Esophagus squamous epithelium (tissue), 5 donors: ENCODE measurements at regions not wholly inside any gene's neighbourhood (a gene's known extent, or its start where the extent isn't known, plus 50 kb on each side); places are given as distances from the start of the nearest gene placed in this dataset.

Experiments
- DNase-seq: peaks from one replicate; lab custom pipeline; 2025; lab: John Stamatoyannopoulos, UW
- H3K27ac ChIP-seq, 4 donors: fragments of 200-600 bp; sonication (generic); one replicate each; pipeline ENCODE4 v1.5.1; 2016 to 2019; ENCODE audit warnings: mild to moderate bottlenecking in 1 of 4
- H3K27me3 ChIP-seq, 4 donors: fragments of 200-600 bp; sonication (generic); 1 replicate in 3 of 4; 2 replicates in 1 of 4; pipeline versions ENCODE4 v1.5.1 to v1.6.0; 2017 to 2021; ENCODE audit warnings: antibody characterized with exemption in 1 of 4
- H3K36me3 ChIP-seq, 3 donors: fragments of 200-600 bp; sonication (generic); one replicate each; pipeline ENCODE4 v1.5.1; 2016 to 2019
- H3K4me1 ChIP-seq, 3 donors: fragments of 200-600 bp; sonication (generic); one replicate each; pipeline ENCODE4 v1.5.1; 2017 to 2019
- H3K4me3 ChIP-seq, 4 donors: fragments of 200-600 bp; sonication (generic); 1 replicate in 3 of 4; 2 replicates in 1 of 4; pipeline ENCODE4 v1.5.1; 2016 to 2019; ENCODE audit warnings: mild to moderate bottlenecking in 2 of 4, moderate library complexity in 1 of 4
- H3K9me3 ChIP-seq, 3 donors: fragments of 200-600 bp; sonication (generic); one replicate each; pipeline ENCODE4 v1.5.1; 2016 to 2019
- POLR2A ChIP-seq, 4 donors: fragments of 450-650 bp; IDR thresholded peaks; one replicate each; pipeline ENCODE4 v1.6.1; 2017; ENCODE audit warnings: antibody characterized with exemption in 4 of 4, mild to moderate bottlenecking in 4 of 4, moderate library complexity in 3 of 4
- WGBS, 2 donors: methylation state at CpG; one replicate each; pipeline ENCODE4 v1.1.5; 2018; 5-methylcytosine and 5-hydroxymethylcytosine counted together
- intact Hi-C: fragments of 100-400 bp; cut with DNase I; formaldehyde crosslinking; loops from one replicate; pipeline ENCODE4 v1.15.0; 2022
- TF ChIP-seq, protein P1 (sequence below), 6 experiments: fragments of 450-650 bp in 4 of 6; fragments of 200-600 bp in 2 of 6; sonication (generic) in 2 of 6; IDR thresholded peaks; one replicate each; pipeline ENCODE4 v1.5.1; 2016 to 2019; ENCODE audit warnings: antibody characterized with exemption in 6 of 6, mild to moderate bottlenecking in 4 of 6, moderate library complexity in 4 of 6
- donor health status: DM: yes; HTN: yes; CAD: no.

DNA sequence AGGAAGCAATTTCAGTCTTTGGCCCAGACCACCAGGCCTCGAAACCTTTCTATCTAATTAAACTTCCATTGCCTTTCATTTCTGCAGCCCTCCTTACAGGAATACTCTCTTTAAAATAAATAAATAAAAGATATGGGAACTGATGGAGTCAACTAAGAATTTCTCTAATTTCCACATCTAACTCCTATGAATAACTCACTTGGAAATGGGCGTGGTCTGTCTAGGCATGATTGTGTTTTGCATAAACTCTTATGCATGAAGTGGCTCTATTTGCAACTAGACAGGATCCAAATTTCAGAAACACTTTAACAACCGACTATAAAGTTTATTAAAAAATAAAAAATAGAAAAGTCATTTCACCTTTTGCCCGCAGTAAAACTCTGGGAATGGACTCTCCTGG, 199.5 kb downstream of the ADSS2 start:
- H3K4me1 ChIP-seq = peaks cover 0 to 21% (median 0%) of the 10 kb centered on the region in 3 donors
- no peaks in the 10 kb centered on the region for H3K9me3 ChIP-seq
- DNase-seq = no peak
- H3K4me3 ChIP-seq = no peak overlapping the region
- WGBS, 2 donors = 75 to 88% methylated on average over 4 of the region's 4 CpGs
- no peak for TF ChIP-seq POLR2A (IDR thresholded peaks at IDR 0.05)
- TF ChIP-seq, protein P1, sequence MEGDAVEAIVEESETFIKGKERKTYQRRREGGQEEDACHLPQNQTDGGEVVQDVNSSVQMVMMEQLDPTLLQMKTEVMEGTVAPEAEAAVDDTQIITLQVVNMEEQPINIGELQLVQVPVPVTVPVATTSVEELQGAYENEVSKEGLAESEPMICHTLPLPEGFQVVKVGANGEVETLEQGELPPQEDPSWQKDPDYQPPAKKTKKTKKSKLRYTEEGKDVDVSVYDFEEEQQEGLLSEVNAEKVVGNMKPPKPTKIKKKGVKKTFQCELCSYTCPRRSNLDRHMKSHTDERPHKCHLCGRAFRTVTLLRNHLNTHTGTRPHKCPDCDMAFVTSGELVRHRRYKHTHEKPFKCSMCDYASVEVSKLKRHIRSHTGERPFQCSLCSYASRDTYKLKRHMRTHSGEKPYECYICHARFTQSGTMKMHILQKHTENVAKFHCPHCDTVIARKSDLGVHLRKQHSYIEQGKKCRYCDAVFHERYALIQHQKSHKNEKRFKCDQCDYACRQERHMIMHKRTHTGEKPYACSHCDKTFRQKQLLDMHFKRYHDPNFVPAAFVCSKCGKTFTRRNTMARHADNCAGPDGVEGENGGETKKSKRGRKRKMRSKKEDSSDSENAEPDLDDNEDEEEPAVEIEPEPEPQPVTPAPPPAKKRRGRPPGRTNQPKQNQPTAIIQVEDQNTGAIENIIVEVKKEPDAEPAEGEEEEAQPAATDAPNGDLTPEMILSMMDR (IDR thresholded peaks at IDR 0.05) = no peak
- H3K27me3 ChIP-seq = no peaks in the 10 kb centered on the region
- intact Hi-C loops = no loop called here
- no peaks in the 10 kb centered on the region for H3K36me3 ChIP-seq
- no peak overlapping the region for H3K27ac ChIP-seq

DNA sequence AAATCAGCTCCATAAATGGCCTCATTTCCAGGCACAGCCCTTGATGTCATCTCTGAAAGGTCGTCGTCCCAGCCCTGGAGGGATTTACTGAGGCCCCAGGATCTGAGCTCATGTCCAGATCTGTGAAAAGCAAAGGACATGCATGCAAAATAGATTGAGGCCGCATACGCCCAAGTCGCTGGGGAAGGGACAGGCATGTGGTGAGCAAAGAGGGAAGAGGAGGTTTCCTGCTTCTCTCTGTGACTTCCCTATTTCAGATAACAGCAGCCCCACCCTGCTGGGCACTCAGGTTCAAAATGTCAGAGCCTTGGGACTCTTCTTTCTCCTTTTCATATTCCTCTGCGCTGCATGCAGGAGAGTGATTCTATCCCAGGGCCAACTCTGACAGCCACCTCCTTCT, 197.2 kb downstream of the ADSS2 start:
- Histone ChIP-seq H3K27me3 (peaks cover 0 to 7% (median 0%) of the 10 kb centered on the region in 4 donors), H3K4me3 (no peak overlapping the region), H3K36me3 (no peaks in the 10 kb centered on the region), H3K9me3 (no peaks in the 10 kb centered on the region), H3K27ac (no peak overlapping the region), H3K4me1 (peaks cover 0 to 6% (median 0%) of the 10 kb centered on the region in 3 donors)
- no peak for DNase-seq
- no peak for TF ChIP-seq POLR2A (IDR thresholded peaks at IDR 0.05)
- TF ChIP-seq, protein P1 (IDR thresholded peaks at IDR 0.05) = no peak
- intact Hi-C loops = no loop called here
- WGBS, 2 donors = 57 to 66% methylated on average over 6 of the region's 6 CpGs

DNA sequence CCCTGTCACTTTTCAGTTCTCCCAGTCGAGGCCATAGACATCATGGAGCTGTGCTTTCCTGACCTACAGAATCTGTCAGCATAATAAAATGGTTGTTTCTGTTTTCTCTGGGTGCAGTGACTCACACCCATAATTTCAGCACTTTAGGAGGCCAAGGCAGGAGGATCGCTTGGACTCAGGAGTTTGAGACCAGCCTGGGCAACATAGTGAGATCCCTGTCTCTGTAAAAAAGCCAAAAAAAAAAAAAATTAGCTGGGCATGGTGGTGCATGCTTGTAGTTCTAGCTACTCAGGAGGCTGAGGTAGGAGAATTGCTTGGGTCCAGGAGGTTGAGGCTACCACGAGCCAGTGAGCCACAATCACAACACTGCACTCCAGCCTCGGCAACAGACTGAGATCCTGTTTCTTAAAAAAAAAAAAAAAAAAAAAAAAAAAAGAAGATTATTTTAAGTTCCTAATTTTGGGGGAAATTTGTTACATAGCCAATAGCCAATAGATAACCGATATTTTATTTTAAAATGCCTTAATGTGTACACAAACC, 196.2 kb downstream of the ADSS2 start:
- H3K4me3 ChIP-seq = no peak overlapping the region
- H3K36me3 ChIP-seq = no peaks in the 10 kb centered on the region
- H3K27me3 ChIP-seq = peaks cover 0 to 7% (median 0%) of the 10 kb centered on the region in 4 donors
- peaks cover 0 to 6% (median 0%) of the 10 kb centered on the region in 3 donors for H3K4me1 ChIP-seq
- intact Hi-C loops = no loop called here
- WGBS, 2 donors = 75 to 99% methylated on average over 4 to 5 of the region's 5 CpGs
- H3K27ac ChIP-seq = no peak overlapping the region
- no peak for DNase-seq
- TF ChIP-seq, protein P1 (IDR thresholded peaks at IDR 0.05) = no peak
- TF ChIP-seq POLR2A (IDR thresholded peaks at IDR 0.05) = no peak
- H3K9me3 ChIP-seq = no peaks in the 10 kb centered on the region

DNA sequence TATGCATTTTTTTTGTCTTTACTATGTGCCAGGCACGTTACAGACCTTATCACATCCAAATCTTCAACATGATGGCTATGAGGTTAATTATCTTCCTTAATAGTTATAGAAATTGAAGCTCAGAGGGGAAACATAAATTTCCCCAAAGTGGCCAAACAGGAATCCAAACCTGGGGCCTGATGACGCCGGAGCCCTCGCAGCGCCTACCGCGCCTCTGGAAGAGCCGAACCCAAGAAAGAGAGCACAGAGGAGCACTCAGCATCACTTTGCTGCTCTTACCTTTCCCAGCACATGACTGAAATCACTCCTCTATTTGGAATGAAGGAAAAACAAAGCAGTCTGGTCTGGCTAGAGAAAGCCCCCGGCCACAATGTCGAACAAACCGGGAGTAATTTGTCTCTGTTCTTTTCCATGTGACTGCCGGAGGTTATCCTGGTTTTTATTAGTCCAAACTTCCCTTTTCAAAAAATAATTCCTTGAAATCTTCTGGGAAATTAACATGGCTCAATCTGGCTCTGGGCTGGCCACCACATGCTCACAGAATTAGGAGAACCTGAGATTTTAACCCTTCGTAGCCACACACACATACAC, 195.5 kb downstream of the ADSS2 start:
- H3K4me3 ChIP-seq = no peak overlapping the region
- no peak for DNase-seq
- peaks cover 0 to 7% (median 0%) of the 10 kb centered on the region in 4 donors for H3K27me3 ChIP-seq
- H3K9me3 ChIP-seq = no peaks in the 10 kb centered on the region
- TF ChIP-seq, protein P1 (IDR thresholded peaks at IDR 0.05) = no peak
- TF ChIP-seq POLR2A (IDR thresholded peaks at IDR 0.05) = no peak
- H3K36me3 ChIP-seq = no peaks in the 10 kb centered on the region
- peaks cover 0 to 6% (median 0%) of the 10 kb centered on the region in 3 donors for H3K4me1 ChIP-seq
- WGBS, 2 donors = 59 to 72% methylated on average over 13 of the region's 13 CpGs
- no peak overlapping the region for H3K27ac ChIP-seq
- intact Hi-C loops = no loop called here

DNA sequence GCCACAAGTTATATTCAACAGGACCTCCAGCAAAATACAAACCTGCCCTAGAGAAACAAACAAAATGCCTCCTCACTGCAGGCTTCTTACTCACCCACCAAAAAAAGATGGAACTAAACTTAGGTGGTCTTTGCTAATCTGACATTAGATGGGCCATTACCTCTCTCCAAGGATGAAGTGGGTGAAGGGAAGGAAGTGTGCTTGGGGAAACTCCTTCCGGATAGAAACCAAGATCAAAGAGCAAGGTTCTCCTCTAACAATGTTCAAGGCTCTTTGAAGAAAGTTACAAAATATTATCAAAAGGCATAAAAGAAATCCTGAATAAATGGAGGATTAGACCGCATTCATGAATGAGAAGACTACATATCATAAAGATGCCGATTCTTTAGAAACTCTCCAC, 187.5 kb downstream of the ADSS2 start:
- H3K36me3 ChIP-seq = no peaks in the 10 kb centered on the region
- no peaks in the 10 kb centered on the region for H3K4me1 ChIP-seq
- H3K27ac ChIP-seq = no peak overlapping the region
- no peak for DNase-seq
- no peaks in the 10 kb centered on the region for H3K27me3 ChIP-seq
- WGBS, 2 donors = 77 to 84% methylated on average over 3 of the region's 3 CpGs
- H3K4me3 ChIP-seq = no peak overlapping the region
- no peak for TF ChIP-seq POLR2A (IDR thresholded peaks at IDR 0.05)
- intact Hi-C loops = no loop called here
- no peaks in the 10 kb centered on the region for H3K9me3 ChIP-seq
